OCI-LY7 (cell line): ENCODE measurements at regions not wholly inside any gene's neighbourhood (a gene's known extent, or its start where the extent isn't known, plus 50 kb on each side); places are given as distances from the start of the nearest gene placed in this dataset.

Source experiments
- EZH2phosphoT487 ChIP-seq: fragments of 200-600 bp; sonication (generic); IDR thresholded peaks from 2 replicates; pipeline ENCODE4 v1.6.1; 2018; ENCODE audit warnings: low read depth, borderline replicate concordance, mild to moderate bottlenecking, mixed run types, antibody characterized with exemption, low read length, moderate library complexity, mixed read lengths
- TF ChIP-seq, protein P1 (sequence below): fragments of 200-600 bp; sonication (generic); conservative IDR thresholded peaks from 2 replicates; pipeline ENCODE4 v1.5.1; 2014; ENCODE audit warnings: mild to moderate bottlenecking, antibody characterized with exemption, low read length, moderate library complexity, mixed read lengths

DNA sequence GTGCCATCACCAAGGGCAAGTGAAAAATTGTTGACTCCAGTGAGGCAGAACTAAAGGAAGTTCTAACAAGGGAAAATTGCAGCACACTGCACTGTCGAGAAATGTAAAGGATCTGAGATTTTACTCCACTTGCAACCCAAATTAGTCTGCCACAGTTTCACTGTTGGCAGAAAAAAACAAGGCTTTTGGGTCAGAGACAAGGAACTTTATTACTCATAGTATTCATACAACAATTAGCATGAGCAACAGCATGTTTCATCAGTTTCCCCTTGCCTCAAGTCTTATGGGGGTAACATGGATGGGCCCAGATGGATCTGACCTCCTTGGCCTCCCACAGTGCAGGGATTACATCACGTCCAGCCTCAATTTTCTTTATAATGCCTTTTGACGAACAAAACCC, 125.3 kb downstream of the LTN1 start:
- TF ChIP-seq, protein P1, sequence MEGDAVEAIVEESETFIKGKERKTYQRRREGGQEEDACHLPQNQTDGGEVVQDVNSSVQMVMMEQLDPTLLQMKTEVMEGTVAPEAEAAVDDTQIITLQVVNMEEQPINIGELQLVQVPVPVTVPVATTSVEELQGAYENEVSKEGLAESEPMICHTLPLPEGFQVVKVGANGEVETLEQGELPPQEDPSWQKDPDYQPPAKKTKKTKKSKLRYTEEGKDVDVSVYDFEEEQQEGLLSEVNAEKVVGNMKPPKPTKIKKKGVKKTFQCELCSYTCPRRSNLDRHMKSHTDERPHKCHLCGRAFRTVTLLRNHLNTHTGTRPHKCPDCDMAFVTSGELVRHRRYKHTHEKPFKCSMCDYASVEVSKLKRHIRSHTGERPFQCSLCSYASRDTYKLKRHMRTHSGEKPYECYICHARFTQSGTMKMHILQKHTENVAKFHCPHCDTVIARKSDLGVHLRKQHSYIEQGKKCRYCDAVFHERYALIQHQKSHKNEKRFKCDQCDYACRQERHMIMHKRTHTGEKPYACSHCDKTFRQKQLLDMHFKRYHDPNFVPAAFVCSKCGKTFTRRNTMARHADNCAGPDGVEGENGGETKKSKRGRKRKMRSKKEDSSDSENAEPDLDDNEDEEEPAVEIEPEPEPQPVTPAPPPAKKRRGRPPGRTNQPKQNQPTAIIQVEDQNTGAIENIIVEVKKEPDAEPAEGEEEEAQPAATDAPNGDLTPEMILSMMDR = no peak
- TF ChIP-seq EZH2phosphoT487 = no peak
